SKM-1 (cell line): ENCODE measurements at regions not wholly inside any gene's neighbourhood (a gene's known extent, or its start where the extent isn't known, plus 50 kb on each side); places are given as distances from the start of the nearest gene placed in this dataset.
A peak's percentile ranks its signal among the peaks of the same experiment; 100 is the strongest.
"Not testable (repeated sequence)": the region's sequence is repeated elsewhere in the genome, so short reads cannot be mapped to it uniquely, and the experiment has no call there.

Source experiments
- DNase-seq: peaks from one replicate; lab custom pipeline; 2025; ENCODE audit not compliant: unreplicated experiment; lab: John Stamatoyannopoulos, UW

- no peak for DNase-seq
Measured at GRCh38 chr16:58820411-58820810, 86.3 kb upstream of the GOT2 start.

GRCh38 chr16:58815181-58815888 lies 81.2 kb upstream of the GOT2 start:
- no peak for DNase-seq

DNA sequence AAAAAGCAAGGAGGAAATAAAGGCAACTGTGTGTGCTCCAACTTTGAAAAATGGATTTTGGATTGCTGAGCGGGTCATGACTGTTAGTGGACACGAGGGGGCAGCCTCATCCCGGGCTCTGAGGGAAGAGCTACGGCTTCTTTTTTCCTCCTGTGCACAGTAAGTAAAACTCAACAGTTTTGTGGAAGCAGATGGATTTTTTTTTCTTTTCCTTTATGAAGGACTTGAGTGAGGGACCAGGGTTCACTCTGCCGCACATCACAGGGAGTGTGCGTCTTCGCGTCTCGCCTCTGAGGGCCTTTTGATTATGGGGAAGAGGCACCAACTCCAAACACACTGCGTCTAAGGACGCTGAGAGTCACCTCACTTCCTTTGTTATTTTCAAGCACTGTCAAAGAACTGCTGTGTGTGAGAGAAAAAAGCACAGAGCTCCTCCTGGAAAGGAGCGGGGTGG lies 80.3 kb upstream of the GOT2 start:
- DNase-seq: peak; percentile 41

DNA sequence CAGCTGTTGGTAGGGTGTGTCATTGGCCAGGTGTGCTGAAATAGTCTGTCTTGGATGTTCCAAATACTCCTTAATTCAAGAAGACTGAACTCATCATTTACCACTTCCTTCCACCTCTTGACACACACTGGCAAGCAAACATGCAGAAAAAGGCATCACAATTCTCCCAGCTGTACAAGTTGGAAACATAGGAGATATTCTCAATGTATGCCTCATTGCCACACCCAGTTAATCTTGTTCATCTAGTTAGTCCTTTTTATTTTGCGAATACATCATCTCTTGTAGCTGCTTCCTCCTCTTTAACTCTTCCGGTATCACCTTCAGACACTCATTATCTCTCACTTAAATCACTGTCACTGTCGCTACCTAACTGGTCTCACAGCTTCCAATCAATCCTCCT lies 75.1 kb upstream of the GOT2 start:
- no peak for DNase-seq

DNA sequence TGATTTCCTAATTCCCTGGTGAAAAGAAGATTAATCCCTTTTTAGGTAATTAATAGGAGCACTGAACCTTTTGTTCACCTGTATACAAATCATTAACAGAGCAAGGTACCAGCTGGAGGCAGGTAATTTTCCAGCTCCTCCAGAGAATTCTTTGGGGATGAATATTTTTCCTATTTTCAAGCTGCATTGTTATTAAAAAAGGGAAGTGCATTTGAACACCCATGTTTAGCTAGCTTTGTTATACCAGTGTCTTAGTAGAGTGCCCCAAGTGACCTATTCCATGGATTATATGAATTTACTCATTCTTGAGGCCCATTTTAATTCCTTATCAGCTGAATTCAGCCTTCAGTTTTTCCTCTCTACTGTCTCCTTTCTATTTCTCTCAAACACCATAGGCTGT lies 73.2 kb upstream of the GOT2 start:
- DNase-seq: no peak

- no peak for DNase-seq
Measured at GRCh38 chr16:58801838-58802237, 67.7 kb upstream of the GOT2 start.

DNA sequence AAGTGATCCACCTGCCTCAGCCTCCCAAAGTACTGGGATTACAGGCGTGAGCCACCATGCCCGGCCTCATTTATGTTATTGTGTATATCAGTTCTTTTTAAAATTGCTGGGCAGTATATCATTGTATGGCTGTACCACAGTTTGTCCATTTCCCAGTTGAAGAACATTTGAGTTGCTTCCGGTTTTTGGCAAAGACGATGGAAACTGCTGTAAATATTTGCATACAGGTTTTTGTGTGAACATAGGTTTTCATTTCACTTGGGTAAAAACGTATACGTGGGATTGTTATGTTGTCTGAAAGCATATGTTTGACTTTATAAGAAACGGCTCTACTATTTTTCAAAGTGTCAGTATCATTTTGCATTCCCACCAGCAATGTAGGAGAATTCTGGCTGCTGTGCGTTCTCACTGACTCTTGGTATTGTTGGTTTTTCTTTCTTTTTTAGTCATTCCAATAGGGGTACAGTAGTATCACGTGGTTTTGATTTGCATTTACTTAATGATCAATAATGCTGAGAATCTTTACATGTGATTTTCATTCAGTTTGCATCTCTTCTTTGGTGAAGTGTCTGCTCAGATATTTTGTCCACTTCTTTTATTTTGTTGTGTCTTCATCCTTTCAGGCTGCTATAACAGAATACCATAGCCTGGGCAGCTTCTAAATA lies 63.2 kb upstream of the GOT2 start:
- no peak for DNase-seq

GRCh38 chr16:58793366-58793765 lies 59.2 kb upstream of the GOT2 start:
- DNase-seq: peak; percentile 75

- DNase-seq: no peak
Measured at GRCh38 chr16:58792188-58792587, 58.1 kb upstream of the GOT2 start.

GRCh38 chr16:58790816-58791557 lies 56.9 kb upstream of the GOT2 start:
- DNase-seq: not testable (repeated sequence)

DNA sequence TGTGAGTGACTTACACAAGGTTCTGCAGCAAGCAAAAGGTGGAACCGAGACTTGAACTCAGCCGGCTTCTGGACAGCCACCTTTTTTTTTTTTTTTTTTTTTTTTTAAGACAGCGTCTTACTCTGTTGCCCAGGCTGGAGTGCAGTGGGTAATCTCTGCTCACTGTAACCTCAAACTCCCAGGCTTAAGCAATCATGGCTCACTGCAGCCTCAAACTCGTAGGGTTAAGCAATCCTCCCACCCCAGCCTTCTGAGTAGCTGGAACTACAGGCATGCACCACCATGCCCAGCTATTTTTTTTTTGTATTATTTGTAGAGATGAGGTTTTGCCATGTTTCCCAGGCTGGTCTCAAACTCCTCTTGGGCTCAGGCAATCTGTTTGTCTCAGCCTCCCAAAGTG lies 55.2 kb upstream of the GOT2 start:
- DNase-seq: no peak
